ENCODE measurements at regions not wholly inside any gene's neighbourhood (a gene's known extent, or its start where the extent isn't known, plus 50 kb on each side); places are given as distances from the start of the nearest gene placed in this dataset.

DNA sequence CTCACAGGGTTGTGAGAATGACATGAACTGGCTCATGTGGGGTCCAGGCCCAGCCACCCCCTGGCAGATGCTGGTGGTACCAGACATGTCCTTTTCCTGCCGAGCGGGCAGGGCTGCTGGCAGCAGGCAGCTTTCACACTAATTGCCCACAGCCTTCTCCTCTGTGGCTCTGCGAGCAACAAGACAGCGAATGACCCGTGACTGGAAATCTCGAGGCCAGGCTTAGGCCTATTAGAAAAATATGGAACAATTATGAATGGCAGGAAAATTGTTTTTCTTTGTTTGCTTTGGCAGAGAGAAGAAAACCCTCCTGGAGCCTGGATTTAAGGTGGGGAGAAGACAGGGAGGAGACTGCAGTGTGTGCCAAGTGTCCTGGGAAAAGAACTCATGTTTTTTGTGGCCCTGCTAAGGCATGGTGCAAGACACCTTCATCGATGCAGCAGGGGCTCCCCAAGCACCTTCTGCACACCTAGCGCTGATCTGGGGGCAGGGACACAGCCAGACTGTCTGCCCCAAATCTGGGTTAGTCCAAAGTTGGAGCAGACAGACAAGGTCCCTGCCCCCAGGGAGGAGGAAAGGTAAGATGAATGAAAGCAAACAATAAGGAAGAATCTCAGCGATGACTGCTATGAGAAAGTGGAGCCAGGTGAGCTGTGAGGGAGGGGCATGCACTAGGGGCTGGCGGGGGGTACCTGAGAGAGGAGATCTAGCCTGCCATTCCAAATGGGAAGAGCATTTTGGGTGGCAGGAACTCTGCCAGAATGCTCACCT is 193.8 kb upstream of the TLE3 start:
- no peak for DNase-seq (ENCODE audit: low spot score)
- TF ChIP-seq, protein P1, sequence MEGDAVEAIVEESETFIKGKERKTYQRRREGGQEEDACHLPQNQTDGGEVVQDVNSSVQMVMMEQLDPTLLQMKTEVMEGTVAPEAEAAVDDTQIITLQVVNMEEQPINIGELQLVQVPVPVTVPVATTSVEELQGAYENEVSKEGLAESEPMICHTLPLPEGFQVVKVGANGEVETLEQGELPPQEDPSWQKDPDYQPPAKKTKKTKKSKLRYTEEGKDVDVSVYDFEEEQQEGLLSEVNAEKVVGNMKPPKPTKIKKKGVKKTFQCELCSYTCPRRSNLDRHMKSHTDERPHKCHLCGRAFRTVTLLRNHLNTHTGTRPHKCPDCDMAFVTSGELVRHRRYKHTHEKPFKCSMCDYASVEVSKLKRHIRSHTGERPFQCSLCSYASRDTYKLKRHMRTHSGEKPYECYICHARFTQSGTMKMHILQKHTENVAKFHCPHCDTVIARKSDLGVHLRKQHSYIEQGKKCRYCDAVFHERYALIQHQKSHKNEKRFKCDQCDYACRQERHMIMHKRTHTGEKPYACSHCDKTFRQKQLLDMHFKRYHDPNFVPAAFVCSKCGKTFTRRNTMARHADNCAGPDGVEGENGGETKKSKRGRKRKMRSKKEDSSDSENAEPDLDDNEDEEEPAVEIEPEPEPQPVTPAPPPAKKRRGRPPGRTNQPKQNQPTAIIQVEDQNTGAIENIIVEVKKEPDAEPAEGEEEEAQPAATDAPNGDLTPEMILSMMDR (IDR thresholded peaks at IDR 0.05; ENCODE audit: extremely low read depth, insufficient read depth, missing control alignments), result no peak

DNA sequence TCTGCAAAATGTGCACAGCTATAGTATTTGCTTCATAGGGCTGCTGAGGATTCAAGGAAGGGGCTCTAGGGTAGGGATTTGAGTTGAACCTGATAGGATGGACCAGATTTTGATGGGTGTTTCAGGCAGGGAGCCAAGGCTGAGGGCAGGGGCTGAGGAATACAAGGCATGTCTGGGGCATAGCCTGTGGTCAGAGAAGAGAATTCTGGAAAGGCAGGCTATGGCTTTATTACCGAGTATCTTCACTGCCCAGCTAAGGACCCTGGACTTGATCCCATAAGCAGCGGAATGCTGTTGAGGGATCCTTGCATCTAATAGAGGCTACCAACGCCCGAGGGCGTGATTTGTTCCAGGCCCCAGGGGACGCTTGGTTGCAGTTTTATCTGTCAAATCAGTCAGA is 193.0 kb upstream of the TLE3 start:
- no peak for DNase-seq (ENCODE audit: low spot score)
- TF ChIP-seq, protein P1 (IDR thresholded peaks at IDR 0.05; ENCODE audit: extremely low read depth, insufficient read depth, missing control alignments), result no peak
- in situ Hi-C loops (cut with MboI; ENCODE audit: low pct_unique_long_range_greater_than_20kb, low sequenced_read_pairs, unreplicated experiment), result no loop called here

More for the DNA sequence above, 193.8 kb upstream of the TLE3 start:
- in situ Hi-C loops (cut with MboI; ENCODE audit: low pct_unique_long_range_greater_than_20kb, low sequenced_read_pairs, unreplicated experiment), result no loop called here

DNA sequence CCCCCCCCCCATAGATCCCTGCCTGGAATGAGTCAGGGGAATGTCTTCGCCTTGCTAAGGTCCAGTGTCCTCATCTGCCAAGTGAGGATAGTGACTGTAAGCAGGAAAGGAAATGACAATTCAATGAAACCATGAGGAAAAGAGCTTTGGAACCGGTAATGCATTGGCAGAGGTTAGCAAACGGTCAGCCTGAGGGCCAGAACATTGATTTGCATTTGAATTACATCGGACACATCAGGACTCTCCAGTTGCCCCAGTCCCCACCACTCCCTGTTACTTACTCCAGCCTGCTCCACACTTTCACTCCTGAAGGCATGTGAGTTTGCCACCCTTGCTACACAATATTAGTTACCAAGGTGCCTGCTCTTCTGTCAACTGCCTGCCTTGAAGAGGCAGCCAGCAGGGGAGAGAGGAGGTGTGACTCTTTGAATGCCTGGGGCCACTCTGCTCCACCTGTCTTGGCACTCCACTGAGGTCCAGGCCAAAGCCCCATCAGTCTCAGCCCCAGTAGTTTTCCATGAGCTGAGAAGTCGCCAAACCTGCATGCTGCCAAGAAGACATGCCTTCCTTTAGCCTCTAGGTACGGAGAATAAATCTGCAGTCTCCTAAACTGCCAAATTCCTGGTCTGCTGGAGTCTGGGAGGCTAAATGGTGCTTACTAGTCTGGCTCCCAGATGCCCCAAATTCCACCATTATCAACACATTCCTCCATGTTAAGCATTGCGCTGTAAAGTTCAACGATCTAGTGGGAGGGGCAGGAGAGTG is 191.7 kb upstream of the TLE3 start:
- DNase-seq (ENCODE audit: low spot score), result no peak
- in situ Hi-C loops (cut with MboI; ENCODE audit: low pct_unique_long_range_greater_than_20kb, low sequenced_read_pairs, unreplicated experiment), result no loop called here
- TF ChIP-seq, protein P1 (IDR thresholded peaks at IDR 0.05; ENCODE audit: extremely low read depth, insufficient read depth, missing control alignments), result no peak

DNA sequence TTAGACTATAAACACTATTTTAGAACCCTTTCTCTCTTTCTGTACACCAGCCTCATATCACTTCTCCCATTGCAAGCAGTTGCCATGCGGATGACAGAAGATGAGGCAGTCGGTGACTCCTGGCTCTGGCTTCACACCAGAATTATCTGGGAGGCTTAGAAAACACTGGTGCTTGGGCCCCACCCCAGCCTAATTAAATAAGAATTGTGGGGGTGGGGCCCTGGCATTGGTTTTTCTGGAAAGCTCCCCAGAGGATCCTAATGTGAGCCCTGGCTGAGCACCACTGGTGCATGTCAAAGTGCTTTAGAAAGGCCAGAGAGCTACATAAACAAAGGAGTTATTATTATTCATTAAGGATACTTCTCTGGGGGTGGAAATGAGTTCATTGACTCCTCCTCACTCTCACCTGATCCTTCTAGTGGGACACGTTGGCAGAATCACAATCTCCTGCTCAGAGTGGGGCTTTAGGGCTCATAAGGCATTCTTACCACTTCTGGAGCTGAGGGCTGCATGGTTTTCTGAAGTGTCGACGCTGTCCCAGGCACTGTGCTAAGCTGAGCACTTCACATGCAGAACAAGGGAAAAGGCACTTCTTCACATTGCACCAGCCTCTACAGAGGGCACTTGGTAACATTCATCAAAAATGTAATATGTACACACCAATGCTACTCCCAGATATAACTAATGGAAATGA is 188.5 kb upstream of the TLE3 start:
- DNase-seq (ENCODE audit: low spot score), result no peak
- TF ChIP-seq, protein P1 (IDR thresholded peaks at IDR 0.05; ENCODE audit: extremely low read depth, insufficient read depth, missing control alignments), result no peak

DNA sequence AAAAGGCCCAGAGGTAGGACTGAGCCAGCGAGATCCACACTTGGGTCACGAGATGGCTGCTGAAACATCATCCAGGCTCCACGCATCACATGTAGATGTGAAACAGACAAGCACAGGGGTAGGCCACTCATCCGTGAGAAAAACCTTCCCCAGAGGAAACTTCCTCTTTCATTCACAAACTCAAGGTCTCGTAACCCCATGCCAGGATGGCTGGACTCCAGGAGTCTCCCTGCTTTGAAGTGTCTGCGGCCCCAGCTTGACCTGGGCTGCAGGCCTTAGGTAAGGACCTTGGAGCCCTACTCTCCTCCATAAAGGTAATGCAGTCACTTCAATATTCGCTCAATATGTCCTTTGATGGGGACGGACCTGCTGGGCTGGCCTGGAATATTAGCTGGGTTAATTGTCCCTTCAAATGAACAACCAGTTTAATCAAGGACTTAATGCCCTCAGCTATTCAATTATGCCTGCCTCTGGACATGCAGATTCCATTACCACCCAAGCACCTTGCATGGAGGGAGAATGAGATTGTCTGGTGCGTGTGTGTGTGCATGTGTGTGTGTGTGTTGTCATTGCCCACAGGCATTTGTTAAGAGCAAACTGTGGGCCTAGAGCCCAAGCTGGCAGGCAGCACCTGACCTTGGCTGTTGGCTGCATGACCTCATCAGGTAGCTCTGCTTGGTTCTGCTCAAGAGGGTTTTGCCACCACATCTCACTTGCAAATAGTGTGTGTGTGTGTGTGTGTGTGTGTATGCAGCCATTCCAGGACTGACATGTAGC is 186.9 kb upstream of the TLE3 start:
- no peak for DNase-seq (ENCODE audit: low spot score)
- in situ Hi-C loops (cut with MboI; ENCODE audit: low pct_unique_long_range_greater_than_20kb, low sequenced_read_pairs, unreplicated experiment), result no loop called here
- TF ChIP-seq, protein P1 (IDR thresholded peaks at IDR 0.05; ENCODE audit: extremely low read depth, insufficient read depth, missing control alignments), result no peak

More for the DNA sequence above, 188.5 kb upstream of the TLE3 start:
- in situ Hi-C loops (cut with MboI; ENCODE audit: low pct_unique_long_range_greater_than_20kb, low sequenced_read_pairs, unreplicated experiment), result no loop called here

DNA sequence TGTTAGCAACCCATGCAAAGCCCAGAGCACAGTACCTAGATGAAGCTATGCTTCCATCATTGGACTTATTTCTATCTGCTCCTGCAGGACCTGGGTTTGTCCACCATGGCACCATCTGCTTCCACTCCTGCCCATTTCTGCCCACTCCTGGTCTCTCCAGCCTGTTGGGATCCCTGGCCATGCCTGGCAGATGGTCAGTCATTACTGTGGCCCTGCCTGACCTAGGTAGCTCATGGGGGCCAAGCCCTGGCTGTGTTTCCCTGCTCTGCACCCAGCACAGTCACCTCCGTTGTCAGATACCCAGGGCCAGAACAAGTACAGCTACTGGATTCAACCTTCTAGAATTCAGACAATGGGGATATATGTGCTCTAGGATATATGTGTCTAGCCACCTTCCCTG is 185.8 kb upstream of the TLE3 start:
- in situ Hi-C loops (cut with MboI; ENCODE audit: low pct_unique_long_range_greater_than_20kb, low sequenced_read_pairs, unreplicated experiment), result no loop called here
- TF ChIP-seq, protein P1 (IDR thresholded peaks at IDR 0.05; ENCODE audit: extremely low read depth, insufficient read depth, missing control alignments), result no peak
- DNase-seq (ENCODE audit: low spot score), result no peak

All from GM13977 (cell line).